CD4-positive, alpha-beta T cell treated with Interleukin-4 for 1 hour (primary cell): ENCODE measurements at regions not wholly inside any gene's neighbourhood (a gene's known extent, or its start where the extent isn't known, plus 50 kb on each side); places are given as distances from the start of the nearest gene placed in this dataset.

ENCODE experiments used
- DNase-seq, 2 donors: peaks; one replicate each; pipeline ENCODE4 v3.0.0-alpha.2; 2020 to 2022

- no peak for DNase-seq
These were observed 480.2 kb upstream of the ATP2B1 start for GRCh38 chr12:90188857-90189256.

GRCh38 chr12:90183201-90183600 is 474.6 kb upstream of the ATP2B1 start:
- no peak for DNase-seq

- no peak for DNase-seq
These were observed 472.6 kb upstream of the ATP2B1 start for GRCh38 chr12:90181216-90181615.

- DNase-seq = no peak
These were observed 466.3 kb upstream of the ATP2B1 start for GRCh38 chr12:90174956-90175355.

GRCh38 chr12:90174198-90174510 is 465.5 kb upstream of the ATP2B1 start:
- no peak for DNase-seq

- DNase-seq = no peak
These were observed 465.0 kb upstream of the ATP2B1 start for GRCh38 chr12:90173499-90174197.

- DNase-seq = no peak
These were observed 463.9 kb upstream of the ATP2B1 start for GRCh38 chr12:90172524-90172923.

GRCh38 chr12:90170740-90171139 is 462.1 kb upstream of the ATP2B1 start:
- no peak for DNase-seq

GRCh38 chr12:90167518-90168208 is 459.0 kb upstream of the ATP2B1 start:
- no peak for DNase-seq

- DNase-seq = no peak
These were observed 458.0 kb upstream of the ATP2B1 start for GRCh38 chr12:90166671-90167070.

GRCh38 chr12:90166012-90166411 is 457.4 kb upstream of the ATP2B1 start:
- DNase-seq = no peak

GRCh38 chr12:90163975-90164374 is 455.3 kb upstream of the ATP2B1 start:
- DNase-seq = no peak

- DNase-seq = no peak
These were observed 445.2 kb upstream of the ATP2B1 start for GRCh38 chr12:90153827-90154226.

GRCh38 chr12:90152897-90153624 is 444.4 kb upstream of the ATP2B1 start:
- no peak for DNase-seq

- no peak for DNase-seq
These were observed 442.9 kb upstream of the ATP2B1 start for GRCh38 chr12:90151491-90152015.

GRCh38 chr12:90149453-90149852 is 440.8 kb upstream of the ATP2B1 start:
- no peak for DNase-seq

- no peak for DNase-seq
These were observed 420.9 kb upstream of the ATP2B1 start for GRCh38 chr12:90129366-90130030.

GRCh38 chr12:90128526-90128925 is 419.9 kb upstream of the ATP2B1 start:
- DNase-seq = no peak

GRCh38 chr12:90126125-90126524 is 417.5 kb upstream of the ATP2B1 start:
- DNase-seq = no peak

- no peak for DNase-seq
These were observed 416.3 kb upstream of the ATP2B1 start for GRCh38 chr12:90124914-90125313.

- DNase-seq = no peak
These were observed 415.7 kb upstream of the ATP2B1 start for GRCh38 chr12:90124289-90124688.

- DNase-seq = no peak
These were observed 414.0 kb upstream of the ATP2B1 start for GRCh38 chr12:90122681-90123080.

GRCh38 chr12:90120627-90121026 is 412.0 kb upstream of the ATP2B1 start:
- DNase-seq = no peak
